ENCODE measurements at regions not wholly inside any gene's neighbourhood (a gene's known extent, or its start where the extent isn't known, plus 50 kb on each side); places are given as distances from the start of the nearest gene placed in this dataset.

DNA sequence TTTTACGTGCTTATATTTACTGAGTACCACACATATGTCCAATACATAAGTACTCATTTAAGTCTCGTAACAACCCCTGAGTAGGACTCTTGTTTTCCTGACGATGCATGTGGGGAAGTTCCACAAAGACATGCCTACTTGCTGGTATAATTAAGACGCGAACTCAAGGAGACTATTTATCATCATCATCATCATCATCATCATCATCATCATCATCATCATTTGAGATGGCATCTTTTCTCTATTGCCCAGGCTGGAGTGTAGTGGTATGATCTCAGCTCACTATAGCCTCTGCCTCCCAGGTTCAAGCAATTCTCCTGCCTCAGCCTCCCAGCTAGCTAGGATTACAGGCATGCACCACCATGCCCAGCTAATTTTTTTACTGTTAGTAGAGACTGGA is 809.9 kb upstream of the EEF2KMT start:
- Histone ChIP-seq H3K4me1 (no peaks in the 10 kb centered on the region), H3K4me3 (no peak overlapping the region), H3K27me3 (replicated peaks in 1 of 7) (no peaks in the 10 kb centered on the region), H3K36me3 (no peaks in the 10 kb centered on the region), H3K9me3 (peaks cover 0 to 10% (median 0%) of the 10 kb centered on the region in 8 donors), H3K27ac (no peak overlapping the region)
- WGBS, 5 donors, result 89 to 95% (median 91%) methylated on average over 5 of the region's 5 CpGs
- intact Hi-C loops (cut with DNase I; ENCODE audit: low total_unique reads), result no loop called here
- no peak for TF ChIP-seq POLR2AphosphoS5 (IDR thresholded peaks at IDR 0.05)
- TF ChIP-seq POLR2A (IDR thresholded peaks at IDR 0.05), result no peak
- TF ChIP-seq, protein P1, sequence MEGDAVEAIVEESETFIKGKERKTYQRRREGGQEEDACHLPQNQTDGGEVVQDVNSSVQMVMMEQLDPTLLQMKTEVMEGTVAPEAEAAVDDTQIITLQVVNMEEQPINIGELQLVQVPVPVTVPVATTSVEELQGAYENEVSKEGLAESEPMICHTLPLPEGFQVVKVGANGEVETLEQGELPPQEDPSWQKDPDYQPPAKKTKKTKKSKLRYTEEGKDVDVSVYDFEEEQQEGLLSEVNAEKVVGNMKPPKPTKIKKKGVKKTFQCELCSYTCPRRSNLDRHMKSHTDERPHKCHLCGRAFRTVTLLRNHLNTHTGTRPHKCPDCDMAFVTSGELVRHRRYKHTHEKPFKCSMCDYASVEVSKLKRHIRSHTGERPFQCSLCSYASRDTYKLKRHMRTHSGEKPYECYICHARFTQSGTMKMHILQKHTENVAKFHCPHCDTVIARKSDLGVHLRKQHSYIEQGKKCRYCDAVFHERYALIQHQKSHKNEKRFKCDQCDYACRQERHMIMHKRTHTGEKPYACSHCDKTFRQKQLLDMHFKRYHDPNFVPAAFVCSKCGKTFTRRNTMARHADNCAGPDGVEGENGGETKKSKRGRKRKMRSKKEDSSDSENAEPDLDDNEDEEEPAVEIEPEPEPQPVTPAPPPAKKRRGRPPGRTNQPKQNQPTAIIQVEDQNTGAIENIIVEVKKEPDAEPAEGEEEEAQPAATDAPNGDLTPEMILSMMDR (IDR thresholded peaks at IDR 0.05 in 8 of 11, conservative IDR thresholded peaks at IDR 0.05 in 3 of 11), result no peak
- DNase-seq, result no peak

DNA sequence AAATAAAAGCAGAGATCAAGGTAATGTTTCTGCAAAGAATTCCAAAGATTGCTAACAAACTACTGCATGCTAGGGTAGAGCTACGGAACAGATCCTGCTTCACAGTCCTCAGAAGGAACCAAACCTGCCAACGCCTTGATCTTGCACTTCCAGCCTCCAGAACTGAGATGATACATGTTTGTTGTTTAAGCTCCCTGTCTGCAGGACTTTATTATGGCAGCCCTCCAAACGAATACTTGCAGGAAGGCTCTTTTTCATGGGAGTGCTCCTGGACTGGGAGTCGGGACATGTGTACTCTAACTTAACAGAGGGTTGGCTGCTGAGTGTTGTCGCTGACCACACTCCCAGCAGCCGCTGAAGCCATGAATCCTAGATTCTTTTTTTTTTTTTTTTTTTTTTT is 808.8 kb upstream of the EEF2KMT start:
- H3K4me1 ChIP-seq, result no peaks in the 10 kb centered on the region
- H3K36me3 ChIP-seq, result no peaks in the 10 kb centered on the region
- no peaks in the 10 kb centered on the region for H3K27me3 ChIP-seq (replicated peaks in 1 of 7)
- WGBS, 5 donors, result 77 to 85% (median 83%) methylated on average over 6 of the region's 6 CpGs
- H3K4me3 ChIP-seq, result no peak overlapping the region
- no peak overlapping the region for H3K27ac ChIP-seq
- peaks cover 0 to 10% (median under 1%) of the 10 kb centered on the region in 8 donors for H3K9me3 ChIP-seq
- no peak for DNase-seq
- no peak for TF ChIP-seq POLR2AphosphoS5 (IDR thresholded peaks at IDR 0.05)
- TF ChIP-seq, protein P1 (IDR thresholded peaks at IDR 0.05 in 8 of 11, conservative IDR thresholded peaks at IDR 0.05 in 3 of 11), result no peak
- TF ChIP-seq POLR2A (IDR thresholded peaks at IDR 0.05), result no peak
- intact Hi-C loops (cut with DNase I; ENCODE audit: low total_unique reads), result no loop called here

DNA sequence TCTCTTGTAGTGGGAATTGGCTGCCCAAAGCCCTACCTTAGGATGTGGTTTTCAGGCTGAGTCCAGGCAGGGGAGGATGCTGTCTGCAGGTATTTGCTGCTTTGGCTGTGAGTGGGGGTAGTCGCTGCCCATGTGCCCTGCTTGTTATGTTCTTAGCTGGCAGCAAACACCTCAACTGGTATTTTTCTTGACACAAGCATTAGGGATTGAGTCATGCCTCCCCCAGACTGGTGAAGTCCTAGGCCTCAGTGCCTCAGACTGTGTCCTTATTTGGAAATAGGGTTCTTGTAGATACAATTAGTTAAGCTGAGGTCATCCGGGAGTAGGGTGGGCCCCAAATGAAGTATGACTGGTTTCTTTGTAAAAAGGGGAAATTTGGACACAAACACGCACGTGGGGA is 808.3 kb upstream of the EEF2KMT start:
- no peaks in the 10 kb centered on the region for H3K36me3 ChIP-seq
- no peak overlapping the region for H3K27ac ChIP-seq
- peaks cover 0 to 10% (median 3%) of the 10 kb centered on the region in 8 donors for H3K9me3 ChIP-seq
- H3K4me1 ChIP-seq, result no peaks in the 10 kb centered on the region
- TF ChIP-seq POLR2A (IDR thresholded peaks at IDR 0.05), result no peak
- TF ChIP-seq, protein P1 (IDR thresholded peaks at IDR 0.05 in 8 of 11, conservative IDR thresholded peaks at IDR 0.05 in 3 of 11), result no peak
- no peak for TF ChIP-seq POLR2AphosphoS5 (IDR thresholded peaks at IDR 0.05)
- 72 to 83% (median 72%) methylated on average over 3 to 4 of the region's 4 CpGs for WGBS, 5 donors
- intact Hi-C loops (cut with DNase I; ENCODE audit: low total_unique reads), result no loop called here
- no peak overlapping the region for H3K4me3 ChIP-seq
- no peak for DNase-seq
- no peaks in the 10 kb centered on the region for H3K27me3 ChIP-seq (replicated peaks in 1 of 7)

DNA sequence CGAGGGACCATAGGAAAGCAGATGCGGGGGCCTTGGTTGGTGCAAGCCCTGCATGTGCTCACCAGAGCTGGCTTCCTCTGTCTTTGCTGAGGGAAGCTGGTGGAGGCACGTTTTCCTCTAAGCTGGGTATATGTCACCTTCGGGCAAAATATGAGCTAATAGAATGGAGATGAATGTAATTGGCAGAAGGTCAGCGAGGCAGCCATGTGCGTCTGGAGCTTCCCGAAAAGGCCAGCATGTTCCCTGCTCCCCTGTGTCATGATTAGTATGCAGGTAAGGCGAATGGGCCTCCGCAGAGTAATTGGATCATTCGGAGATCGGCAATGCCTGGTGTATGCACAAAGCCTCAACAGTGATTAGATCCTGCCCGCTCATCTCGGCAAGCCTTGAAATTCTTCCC is 806.2 kb upstream of the EEF2KMT start:
- no peak overlapping the region for H3K27ac ChIP-seq
- DNase-seq, result no peak
- intact Hi-C loops (cut with DNase I; ENCODE audit: low total_unique reads), result no loop called here
- peaks cover 0 to 29% (median 19%) of the 10 kb centered on the region in 8 donors for H3K9me3 ChIP-seq
- H3K4me1 ChIP-seq, result no peaks in the 10 kb centered on the region
- H3K4me3 ChIP-seq, result no peak overlapping the region
- 81 to 88% (median 83%) methylated on average over 13 of the region's 13 CpGs for WGBS, 5 donors
- no peaks in the 10 kb centered on the region for H3K27me3 ChIP-seq (replicated peaks in 1 of 7)
- TF ChIP-seq, protein P1 (IDR thresholded peaks at IDR 0.05 in 8 of 11, conservative IDR thresholded peaks at IDR 0.05 in 3 of 11), result no peak
- TF ChIP-seq POLR2A (IDR thresholded peaks at IDR 0.05), result no peak
- no peak for TF ChIP-seq POLR2AphosphoS5 (IDR thresholded peaks at IDR 0.05)
- H3K36me3 ChIP-seq, result no peaks in the 10 kb centered on the region
